Common myeloid progenitor, CD34-positive (primary cell): ENCODE measurements at regions not wholly inside any gene's neighbourhood (a gene's known extent, or its start where the extent isn't known, plus 50 kb on each side); places are given as distances from the start of the nearest gene placed in this dataset.
A peak's percentile ranks its signal among the peaks of the same experiment; 100 is the strongest.
"Not testable (repeated sequence)": the region's sequence is repeated elsewhere in the genome, so short reads cannot be mapped to it uniquely, and the experiment has no call there.

Experiments
- CTCF ChIA-PET: fragments of 350-600 bp; sonication (Branson Sonifier 250); formaldehyde crosslinking; loops from one replicate; lab custom pipeline; 2021; ENCODE audit warnings: antibody characterized with exemption; lab: Charles Lee
- POLR2A ChIA-PET: fragments of 350-600 bp; sonication (Branson Sonifier 250); formaldehyde crosslinking; loops from one replicate; lab custom pipeline; 2021; ENCODE audit warnings: antibody characterized with exemption; lab: Charles Lee
- DNase-seq, 3 donors: peaks; one replicate each; pipeline versions ENCODE4 v3.0.0 to v3.0.0-alpha.2; 2013
- H3K27ac ChIP-seq, 2 experiments: 1 replicate in 1 of 2; 2 replicates in 1 of 2; pipeline ENCODE4 v1.7.0; 2013; ENCODE audit warnings: inconsistent platforms in 2 of 2, low read length in 2 of 2, mild to moderate bottlenecking in 2 of 2, low read depth in 1 of 2, moderate library complexity in 1 of 2; ENCODE audit not compliant: severe bottlenecking in 2 of 2, insufficient read depth in 1 of 2, poor library complexity in 1 of 2
- H3K27me3 ChIP-seq, 5 experiments: replicated peaks in 2 of 5; 1 replicate in 3 of 5; 2 replicates in 2 of 5; pipeline versions ENCODE4 v1.6.1 to v1.7.0; 2013; ENCODE audit warnings: low read length in 4 of 5, mild to moderate bottlenecking in 2 of 5, moderate library complexity in 2 of 5, inconsistent platforms in 1 of 5; ENCODE audit not compliant: insufficient read depth in 5 of 5, control insufficient read depth in 4 of 5
- H3K36me3 ChIP-seq, 4 experiments: 1 replicate in 2 of 4; 2 replicates in 2 of 4; pipeline versions ENCODE4 v1.6.1 to v1.7.0; 2013; ENCODE audit warnings: low read length in 3 of 4, control low read depth in 1 of 4, mild to moderate bottlenecking in 1 of 4; ENCODE audit not compliant: control insufficient read depth in 4 of 4, insufficient read depth in 4 of 4
- H3K4me1 ChIP-seq, 4 experiments: 1 replicate in 3 of 4; 2 replicates in 1 of 4; pipeline versions ENCODE4 v1.6.1 to v1.7.1; 2013; ENCODE audit warnings: low read length in 3 of 4, mild to moderate bottlenecking in 3 of 4, control low read depth in 1 of 4, inconsistent platforms in 1 of 4, moderate library complexity in 1 of 4; ENCODE audit not compliant: control insufficient read depth in 4 of 4, insufficient read depth in 4 of 4; ENCODE audit errors: control extremely low read depth in 1 of 4
- H3K4me3 ChIP-seq, 7 experiments: 1 replicate in 4 of 7; 2 replicates in 3 of 7; pipeline versions ENCODE4 v1.5.1 to v1.7.0; 2013; ENCODE audit warnings: mild to moderate bottlenecking in 7 of 7, low read length in 6 of 7, moderate library complexity in 6 of 7, inconsistent platforms in 2 of 7, low read depth in 2 of 7, control low read depth in 1 of 7; ENCODE audit not compliant: insufficient read depth in 4 of 7, control insufficient read depth in 1 of 7; ENCODE audit errors: extremely low read depth in 1 of 7
- H3K9me3 ChIP-seq, 5 experiments: 1 replicate in 4 of 5; 2 replicates in 1 of 5; pipeline versions ENCODE4 v1.6.1 to v1.7.1; 2013; ENCODE audit warnings: low read length in 4 of 5, mild to moderate bottlenecking in 2 of 5, inconsistent platforms in 1 of 5, low read depth in 1 of 5, moderate library complexity in 1 of 5; ENCODE audit not compliant: control insufficient read depth in 4 of 5, insufficient read depth in 2 of 5; ENCODE audit errors: control extremely low read depth in 1 of 5
- whole genome bisulfite sequencing: methylation state at CpG from one replicate; pipeline ENCODE4 v1.1.5; 2013; ENCODE audit not compliant: insufficient coverage; 5-methylcytosine and 5-hydroxymethylcytosine counted together

DNA sequence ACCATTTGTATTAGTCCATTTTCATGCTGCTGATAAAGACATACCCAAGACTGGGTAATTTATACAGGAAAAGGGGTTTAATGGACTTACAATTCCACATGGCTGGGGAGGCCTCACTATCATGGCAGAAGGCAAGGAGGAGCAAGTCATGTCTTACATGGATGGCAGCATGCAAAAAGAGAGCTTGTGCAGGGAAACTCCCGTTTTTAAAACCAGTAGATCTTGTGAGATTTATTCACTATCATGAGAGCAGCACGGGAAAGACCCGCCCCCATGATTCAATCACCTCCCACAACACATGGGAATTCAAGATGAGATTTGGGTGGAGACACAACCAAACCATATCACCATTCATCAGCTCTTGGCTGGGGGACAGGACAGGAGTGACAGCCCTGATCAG, 189.0 kb downstream of the UACA start:
- POLR2A ChIA-PET = interaction anchor here (0.6 kb wide), 1 partner anchor 13 kb away, joined by 4 read pairs; no protein-coding TSS in a partner anchor
- H3K27ac ChIP-seq, H3K9me3 ChIP-seq, H3K36me3 ChIP-seq, H3K27me3 ChIP-seq, H3K4me1 ChIP-seq, H3K4me3 ChIP-seq, DNase-seq, CTCF ChIA-PET: not testable (repeated sequence)
- WGBS = no CpG with 5 or more reads among the region's 3 CpGs

DNA sequence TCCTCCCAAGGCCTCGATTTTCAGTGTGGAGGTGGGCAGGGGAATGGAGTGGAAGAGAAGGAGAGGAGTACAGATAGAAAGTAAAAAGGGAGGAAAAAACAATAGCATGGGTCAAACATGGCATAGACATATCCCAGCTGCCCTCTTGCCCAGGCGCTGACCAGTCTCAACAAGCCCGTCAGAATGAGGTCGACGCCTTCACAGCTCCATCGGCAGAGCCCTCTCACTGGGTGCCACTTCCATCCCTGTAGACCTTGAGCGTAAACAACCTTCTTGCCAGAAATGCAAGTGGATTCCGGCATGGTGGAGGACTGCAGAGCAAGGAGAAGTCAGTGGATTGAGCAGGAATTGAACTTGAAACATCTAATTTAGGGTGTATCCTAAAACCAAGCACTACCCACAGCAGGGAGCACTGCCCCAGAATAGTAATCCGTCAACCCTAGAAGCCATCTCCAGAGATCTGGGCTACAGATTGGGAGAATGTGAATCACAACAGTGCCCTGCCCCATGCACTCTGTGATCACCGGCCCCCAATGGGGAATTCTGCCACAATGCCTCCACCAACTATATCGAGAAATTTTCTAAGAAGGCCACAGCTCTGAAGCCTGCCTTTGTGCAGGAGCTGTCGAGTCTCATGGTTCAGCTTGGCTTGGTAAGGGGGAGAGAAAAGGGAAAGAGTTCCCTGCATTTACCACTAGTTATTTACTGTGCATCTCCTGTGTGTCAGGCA, 190.1 kb downstream of the UACA start:
- Histone ChIP-seq H3K4me3 (no peak overlapping the region), H3K4me1 (peaks cover 0 to 6% (median 1%) of the 10 kb centered on the region in 4 experiments), H3K27ac (no peak overlapping the region), H3K36me3 (no peaks in the 10 kb centered on the region), H3K27me3 (no peaks in the 10 kb centered on the region), H3K9me3 (peaks cover 0 to 7% (median 3%) of the 10 kb centered on the region in 5 experiments)
- 97% methylated on average over 9 of the region's 12 CpGs for WGBS
- ChIA-PET POLR2A (interaction anchor here (0.6 kb wide), 1 partner anchor 12 kb away, joined by 4 read pairs; no protein-coding TSS in a partner anchor), CTCF (interaction anchor here (1.1 kb wide), 1 partner anchor 14 kb away, joined by 3 read pairs; no protein-coding TSS in a partner anchor)
- DNase-seq = no peak

DNA sequence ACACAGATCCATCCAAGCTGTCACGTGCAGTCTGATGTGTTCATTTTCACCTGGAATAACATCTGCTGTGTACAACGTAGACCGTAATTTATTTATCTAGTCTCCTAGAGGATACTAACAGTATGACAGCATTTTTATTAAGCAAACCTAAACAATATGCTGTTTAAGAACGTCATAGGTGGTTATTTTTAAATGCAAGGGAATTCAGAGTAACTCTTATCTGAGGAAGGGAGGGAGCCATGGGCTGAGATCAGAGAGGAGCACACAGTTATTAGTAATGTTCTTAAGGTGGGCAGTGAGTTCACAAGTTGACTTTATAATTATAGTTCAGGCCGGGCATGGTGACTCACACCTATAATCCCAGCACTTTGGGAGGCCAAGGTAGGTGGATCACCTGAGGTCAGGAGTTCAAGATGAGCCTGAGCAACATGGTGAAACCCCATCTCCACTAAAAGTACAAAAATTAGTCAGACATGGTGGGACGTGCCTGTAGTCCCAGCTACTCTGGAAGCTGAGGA, 193.6 kb downstream of the UACA start:
- POLR2A ChIA-PET = no interaction called here
- CTCF ChIA-PET = interaction anchor here (0.8 to 3.8 kb wide), 13 partner anchors 10 to 1094 kb away, joined by 3 to 28 read pairs (median 5); no protein-coding TSS in a partner anchor
- no peak for DNase-seq
- peaks cover 0 to 24% (median 7%) of the 10 kb centered on the region in 4 experiments for H3K4me1 ChIP-seq
- no peak overlapping the region for H3K4me3 ChIP-seq
- H3K36me3 ChIP-seq = no peaks in the 10 kb centered on the region
- no peaks in the 10 kb centered on the region for H3K27me3 ChIP-seq
- H3K27ac ChIP-seq = no peak overlapping the region
- WGBS = 96% methylated on average over 4 of the region's 6 CpGs
- peaks cover 0 to 7% (median 3%) of the 10 kb centered on the region in 5 experiments for H3K9me3 ChIP-seq

DNA sequence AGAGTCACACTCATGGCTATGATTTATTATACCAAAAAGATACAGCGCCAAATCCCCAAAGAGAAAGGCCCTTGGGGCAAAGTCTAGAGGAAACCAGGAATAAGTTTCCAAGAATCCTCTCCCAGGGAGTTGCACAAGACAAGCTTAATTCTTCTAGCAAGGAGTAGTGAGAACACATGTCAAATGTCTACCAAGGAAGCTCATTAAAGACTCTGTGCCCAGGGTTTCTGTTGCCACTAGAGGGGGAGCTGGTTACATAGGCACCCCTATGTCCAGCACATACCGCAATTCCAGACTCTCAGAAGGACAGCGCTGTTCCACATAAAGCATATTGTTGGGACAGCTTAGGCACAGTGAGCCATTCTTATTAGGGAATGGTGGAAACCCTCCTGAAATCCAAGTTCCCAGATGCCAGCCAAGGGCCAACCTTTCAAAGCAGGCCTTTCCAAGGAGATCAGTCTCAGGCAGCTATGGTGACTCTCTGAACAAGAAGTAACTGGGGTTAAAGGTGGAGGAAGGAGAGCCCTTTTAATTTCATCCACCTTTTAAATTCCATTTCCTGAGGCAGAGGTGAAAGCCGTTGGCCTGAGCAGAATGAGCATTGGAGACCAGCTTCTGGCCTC, 194.2 kb downstream of the UACA start:
- POLR2A ChIA-PET = no interaction called here
- peaks cover 0 to 2% (median 0%) of the 10 kb centered on the region in 5 experiments for H3K9me3 ChIP-seq
- DNase-seq = peak; percentile 21 to 34 (median 33)
- peaks cover 0 to 24% (median 7%) of the 10 kb centered on the region in 4 experiments for H3K4me1 ChIP-seq
- no peak overlapping the region for H3K4me3 ChIP-seq
- CTCF ChIA-PET = interaction anchor here (0.7 to 3.8 kb wide), 20 partner anchors 10 to 1093 kb away, joined by 3 to 28 read pairs (median 4); no protein-coding TSS in a partner anchor
- no peak overlapping the region for H3K27ac ChIP-seq
- H3K36me3 ChIP-seq = no peaks in the 10 kb centered on the region
- no peaks in the 10 kb centered on the region for H3K27me3 ChIP-seq
- 76% methylated on average over 3 of the region's 4 CpGs for WGBS

DNA sequence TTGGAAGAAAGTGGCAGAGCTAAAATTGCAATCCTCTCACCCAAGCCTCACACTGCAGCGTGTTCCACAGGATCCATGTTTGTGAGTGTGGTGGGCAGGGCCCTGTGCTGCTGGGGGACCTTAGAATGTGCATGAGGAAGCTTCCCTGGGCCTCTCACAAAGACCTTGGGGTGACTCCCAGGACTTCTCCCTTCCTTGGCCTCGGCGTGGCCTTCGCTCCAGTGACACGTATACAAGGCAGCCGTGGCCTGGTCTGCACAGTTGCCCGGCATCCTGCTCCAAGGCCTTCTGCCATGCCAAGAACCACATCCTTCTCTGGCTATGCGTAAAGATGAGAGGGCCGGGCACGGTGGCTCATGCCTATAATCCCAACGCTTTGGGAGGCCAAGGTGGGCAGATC, 196.4 kb downstream of the UACA start:
- Histone ChIP-seq H3K27me3 (no peaks in the 10 kb centered on the region), H3K27ac (no peak overlapping the region), H3K4me3 (no peak overlapping the region), H3K4me1 (peaks cover 0 to 24% (median 7%) of the 10 kb centered on the region in 4 experiments), H3K9me3 (no peaks in the 10 kb centered on the region), H3K36me3 (no peaks in the 10 kb centered on the region)
- ChIA-PET CTCF (interaction anchor here (1.5 to 2.0 kb wide), 3 partner anchors 9 to 19 kb away, joined by 5 to 12 read pairs (median 7); no protein-coding TSS in a partner anchor), POLR2A (no interaction called here)
- DNase-seq = no peak
- WGBS = 86% methylated on average over 8 of the region's 11 CpGs

DNA sequence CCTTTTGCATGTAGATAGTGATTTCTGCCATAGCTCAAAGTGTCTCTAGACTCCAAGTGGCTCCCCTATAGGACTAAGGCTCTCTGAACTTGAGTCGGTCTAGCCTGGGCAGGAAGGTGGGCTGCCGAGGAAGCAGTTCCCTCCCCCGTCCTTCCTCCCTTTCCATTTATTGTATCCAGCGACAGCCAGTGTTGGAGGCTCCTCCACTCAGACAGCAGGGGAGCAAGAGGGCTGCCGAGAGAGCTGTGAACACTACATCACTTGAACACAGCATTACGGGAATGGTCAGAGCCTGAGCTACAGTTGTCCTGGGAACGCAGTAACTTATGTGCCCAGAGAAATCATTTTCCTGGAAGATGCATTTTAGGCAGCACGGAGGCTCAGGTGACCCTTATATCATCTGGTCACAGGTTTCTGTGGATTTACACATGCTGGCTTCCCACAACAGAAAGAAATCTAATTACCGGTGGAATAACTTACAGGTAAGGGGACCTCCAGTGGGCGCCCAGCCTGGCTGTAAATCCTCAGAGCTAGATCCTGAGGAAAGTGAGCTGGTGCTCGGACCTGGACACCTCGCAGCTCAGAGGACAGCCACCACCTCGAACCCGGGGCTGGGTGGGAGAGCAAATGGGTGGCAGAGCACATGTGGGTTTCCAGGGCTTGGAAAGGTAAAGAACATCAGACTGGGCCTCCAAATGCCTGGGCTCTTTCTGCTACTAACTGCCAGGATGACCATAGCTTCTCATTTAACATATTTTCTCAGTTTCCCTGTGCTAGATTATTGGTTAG, 197.1 kb downstream of the UACA start:
- 43% methylated on average over 12 of the region's 14 CpGs for WGBS
- Histone ChIP-seq H3K9me3 (no peaks in the 10 kb centered on the region), H3K4me3 (peak overlapping the region in 2 of 7 experiments; percentile 8 to 26), H3K27me3 (no peaks in the 10 kb centered on the region), H3K36me3 (no peaks in the 10 kb centered on the region), H3K4me1 (peaks cover 0 to 24% (median 8%) of the 10 kb centered on the region in 4 experiments), H3K27ac (no peak overlapping the region)
- ChIA-PET POLR2A (no interaction called here), CTCF (interaction anchor here (0.7 to 2.0 kb wide), 6 partner anchors 10 to 53 kb away, joined by 3 to 12 read pairs (median 4); no protein-coding TSS in a partner anchor)
- peak; percentile 17 to 66 (median 39) for DNase-seq
